ENCODE measurements at regions not wholly inside any gene's neighbourhood (a gene's known extent, or its start where the extent isn't known, plus 50 kb on each side); places are given as distances from the start of the nearest gene placed in this dataset.

DNA sequence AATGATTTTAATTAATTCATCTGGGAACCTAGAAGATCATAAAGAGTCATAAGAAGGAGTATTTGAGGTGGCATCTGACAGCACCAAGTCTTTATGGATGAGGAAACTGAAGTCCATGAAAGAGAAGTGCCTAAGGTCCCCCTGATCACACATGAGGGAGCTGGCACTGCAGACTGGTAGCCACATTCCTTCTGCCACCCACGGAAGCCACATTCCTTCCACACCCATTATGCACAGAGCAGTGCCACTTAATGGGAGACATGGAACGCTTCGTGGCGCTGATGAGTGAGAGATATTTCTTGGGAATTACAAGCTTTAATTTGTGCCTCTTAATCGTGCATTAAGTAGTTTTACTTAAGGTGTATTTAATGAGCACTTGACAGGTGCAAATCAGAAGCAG, 139.3 kb upstream of the NTF3 start:
- Histone ChIP-seq H3K4me3 (ENCODE audit: low read depth in 1 of 2, low read length in 2 of 2) (no peak overlapping the region), H3K27me3 (ENCODE audit: control insufficient read depth in 1 of 2, insufficient read depth in 2 of 2, low read length in 2 of 2) (no peaks in the 10 kb centered on the region), H3K27ac (ENCODE audit: low read depth, low read length) (no peak overlapping the region), H3K4me1 (ENCODE audit: control insufficient read depth in 1 of 2, insufficient read depth in 2 of 2, low read length in 2 of 2) (no peaks in the 10 kb centered on the region), H3K9ac (ENCODE audit: low read depth in 1 of 2, low read length in 2 of 2) (no peak overlapping the region), H3K9me3 (ENCODE audit: control insufficient read depth in 1 of 2, low read length in 2 of 2) (no peaks in the 10 kb centered on the region), H3K36me3 (ENCODE audit: control insufficient read depth in 1 of 2, insufficient read depth in 2 of 2, low read length in 2 of 2) (no peaks in the 10 kb centered on the region)

DNA sequence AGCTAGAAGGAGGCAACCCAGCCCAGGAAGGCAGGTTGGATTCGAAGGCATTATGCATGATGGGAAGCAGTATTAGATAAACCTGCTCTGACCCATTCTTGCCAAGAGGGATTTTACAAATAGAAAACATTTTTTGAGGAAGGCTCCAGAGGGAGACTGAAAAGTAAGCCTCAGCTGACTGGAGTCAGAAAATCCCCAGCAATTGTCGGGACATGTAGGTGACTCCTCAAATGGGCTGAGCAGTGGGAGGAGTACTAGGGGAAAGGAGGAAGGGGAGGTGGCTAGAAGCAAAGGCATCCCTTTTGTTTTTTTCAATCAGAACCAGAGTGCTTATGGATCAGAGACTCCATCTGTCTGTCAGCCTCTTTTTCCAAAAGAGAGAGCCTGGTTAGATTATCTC, 138.1 kb upstream of the NTF3 start:
- H3K36me3 ChIP-seq (ENCODE audit: control insufficient read depth in 1 of 2, insufficient read depth in 2 of 2, low read length in 2 of 2): no peaks in the 10 kb centered on the region
- no peaks in the 10 kb centered on the region for H3K27me3 ChIP-seq (ENCODE audit: control insufficient read depth in 1 of 2, insufficient read depth in 2 of 2, low read length in 2 of 2)
- no peak overlapping the region for H3K27ac ChIP-seq (ENCODE audit: low read depth, low read length)
- no peaks in the 10 kb centered on the region for H3K9me3 ChIP-seq (ENCODE audit: control insufficient read depth in 1 of 2, low read length in 2 of 2)
- H3K4me3 ChIP-seq (ENCODE audit: low read depth in 1 of 2, low read length in 2 of 2): no peak overlapping the region
- no peak overlapping the region for H3K9ac ChIP-seq (ENCODE audit: low read depth in 1 of 2, low read length in 2 of 2)
- no peaks in the 10 kb centered on the region for H3K4me1 ChIP-seq (ENCODE audit: control insufficient read depth in 1 of 2, insufficient read depth in 2 of 2, low read length in 2 of 2)

DNA sequence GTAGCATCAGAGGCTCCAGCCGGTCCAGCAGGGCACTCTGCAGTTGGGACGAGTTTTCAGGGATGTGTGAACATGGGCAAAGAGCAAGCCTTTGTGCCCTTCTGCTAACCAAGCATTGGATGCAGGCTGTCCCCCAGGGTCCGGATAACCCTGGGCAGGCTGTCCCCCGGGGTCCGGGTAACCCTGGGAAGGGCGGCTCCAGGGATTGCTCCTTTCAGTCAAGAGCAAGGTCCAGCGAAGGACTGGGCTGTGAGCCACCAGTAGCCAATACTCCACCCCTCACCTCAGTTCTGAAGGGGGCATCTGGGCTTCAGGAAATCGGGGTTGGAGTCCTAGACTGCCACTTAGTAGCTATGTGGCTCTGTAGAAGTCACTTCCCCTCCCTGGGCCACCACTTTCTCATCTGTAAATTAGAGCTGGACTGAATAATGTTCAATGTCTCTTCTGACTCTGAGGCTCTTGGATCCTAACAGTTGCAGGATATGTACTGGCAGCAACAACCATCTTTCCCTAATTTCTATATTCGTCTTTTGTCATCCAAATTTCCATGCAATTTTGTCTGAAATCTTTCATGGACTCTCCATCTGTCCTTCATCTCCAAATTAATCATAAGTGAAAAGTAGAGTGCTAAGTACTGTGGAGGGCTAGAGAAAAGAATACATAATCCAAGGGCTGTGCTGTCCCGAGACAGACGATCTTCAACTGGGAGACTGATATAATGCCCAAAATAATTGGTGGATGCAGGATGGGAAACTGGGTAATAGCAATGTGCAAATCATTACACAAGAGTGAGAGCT, 137.4 kb upstream of the NTF3 start:
- no peaks in the 10 kb centered on the region for H3K36me3 ChIP-seq (ENCODE audit: control insufficient read depth in 1 of 2, insufficient read depth in 2 of 2, low read length in 2 of 2)
- H3K27me3 ChIP-seq (ENCODE audit: control insufficient read depth in 1 of 2, insufficient read depth in 2 of 2, low read length in 2 of 2): no peaks in the 10 kb centered on the region
- H3K9ac ChIP-seq (ENCODE audit: low read depth in 1 of 2, low read length in 2 of 2): no peak overlapping the region
- H3K9me3 ChIP-seq (ENCODE audit: control insufficient read depth in 1 of 2, low read length in 2 of 2): no peaks in the 10 kb centered on the region
- no peaks in the 10 kb centered on the region for H3K4me1 ChIP-seq (ENCODE audit: control insufficient read depth in 1 of 2, insufficient read depth in 2 of 2, low read length in 2 of 2)
- H3K4me3 ChIP-seq (ENCODE audit: low read depth in 1 of 2, low read length in 2 of 2): no peak overlapping the region
- no peak overlapping the region for H3K27ac ChIP-seq (ENCODE audit: low read depth, low read length)

DNA sequence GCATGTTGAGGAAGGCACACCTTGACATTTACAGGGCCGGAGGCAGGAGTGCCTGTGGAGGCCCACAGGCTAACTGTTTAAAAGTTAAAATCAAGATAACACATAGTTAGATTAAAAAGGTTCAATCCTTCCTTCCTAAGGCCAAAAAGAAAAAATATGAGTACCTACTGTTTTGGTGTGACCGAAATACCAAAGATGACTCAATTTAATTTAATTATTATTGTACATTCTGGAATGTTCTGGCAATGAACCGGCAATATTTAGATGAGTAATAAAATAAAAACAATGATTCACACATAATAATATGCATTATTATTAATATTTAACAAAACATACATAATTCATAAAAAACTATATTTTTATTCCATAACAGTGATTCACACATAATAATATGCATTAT, 136.8 kb upstream of the NTF3 start:
- no peaks in the 10 kb centered on the region for H3K9me3 ChIP-seq (ENCODE audit: control insufficient read depth in 1 of 2, low read length in 2 of 2)
- no peak overlapping the region for H3K27ac ChIP-seq (ENCODE audit: low read depth, low read length)
- H3K9ac ChIP-seq (ENCODE audit: low read depth in 1 of 2, low read length in 2 of 2): no peak overlapping the region
- no peak overlapping the region for H3K4me3 ChIP-seq (ENCODE audit: low read depth in 1 of 2, low read length in 2 of 2)
- no peaks in the 10 kb centered on the region for H3K27me3 ChIP-seq (ENCODE audit: control insufficient read depth in 1 of 2, insufficient read depth in 2 of 2, low read length in 2 of 2)
- no peaks in the 10 kb centered on the region for H3K36me3 ChIP-seq (ENCODE audit: control insufficient read depth in 1 of 2, insufficient read depth in 2 of 2, low read length in 2 of 2)
- no peaks in the 10 kb centered on the region for H3K4me1 ChIP-seq (ENCODE audit: control insufficient read depth in 1 of 2, insufficient read depth in 2 of 2, low read length in 2 of 2)

DNA sequence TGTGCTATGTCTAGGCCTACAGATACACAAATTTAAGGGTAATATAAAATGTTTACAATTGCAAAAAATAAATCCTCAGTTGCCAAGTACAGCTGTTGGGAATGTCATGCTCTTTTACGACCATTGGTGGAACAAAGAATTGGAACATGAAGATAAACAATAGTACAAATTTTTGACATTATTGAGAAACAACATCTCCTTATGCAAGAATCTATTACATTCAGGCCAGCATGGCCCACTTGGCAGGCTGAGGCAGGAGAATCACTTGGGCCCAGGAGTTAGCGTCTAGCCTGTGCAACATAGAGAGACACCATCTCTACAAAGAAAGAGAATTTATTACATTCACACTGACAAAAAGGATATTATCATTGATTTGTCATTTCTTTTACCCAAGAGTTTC, 135.9 kb upstream of the NTF3 start:
- Histone ChIP-seq H3K27ac (ENCODE audit: low read depth, low read length) (no peak overlapping the region), H3K9ac (ENCODE audit: low read depth in 1 of 2, low read length in 2 of 2) (no peak overlapping the region), H3K27me3 (ENCODE audit: control insufficient read depth in 1 of 2, insufficient read depth in 2 of 2, low read length in 2 of 2) (peaks cover 0 to 2% of the 10 kb centered on the region in 2 donors), H3K4me3 (ENCODE audit: low read depth in 1 of 2, low read length in 2 of 2) (no peak overlapping the region), H3K9me3 (ENCODE audit: control insufficient read depth in 1 of 2, low read length in 2 of 2) (no peaks in the 10 kb centered on the region), H3K36me3 (ENCODE audit: control insufficient read depth in 1 of 2, insufficient read depth in 2 of 2, low read length in 2 of 2) (no peaks in the 10 kb centered on the region), H3K4me1 (ENCODE audit: control insufficient read depth in 1 of 2, insufficient read depth in 2 of 2, low read length in 2 of 2) (peaks cover 0 to 2% of the 10 kb centered on the region in 2 donors)

DNA sequence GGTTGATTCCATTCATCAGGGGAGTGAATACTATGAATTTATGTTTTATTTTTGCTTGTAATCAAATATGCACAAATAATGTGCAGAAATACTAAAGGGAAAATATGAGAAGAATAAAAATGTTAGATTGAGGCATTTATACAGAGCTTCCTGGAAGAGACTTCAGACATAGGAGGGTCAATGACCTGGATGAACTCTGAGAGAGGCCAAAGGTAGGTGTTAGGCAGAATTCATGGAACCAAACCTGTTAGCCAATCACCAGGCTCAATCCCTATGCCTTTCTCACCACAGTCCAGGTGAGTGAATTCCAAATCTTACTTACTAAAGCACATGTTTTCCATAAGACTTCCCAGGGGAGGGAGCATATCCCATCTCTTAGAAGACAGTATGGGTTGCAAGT, 130.4 kb upstream of the NTF3 start:
- peaks cover 0 to 2% of the 10 kb centered on the region in 2 donors for H3K27me3 ChIP-seq (ENCODE audit: control insufficient read depth in 1 of 2, insufficient read depth in 2 of 2, low read length in 2 of 2)
- no peak overlapping the region for H3K27ac ChIP-seq (ENCODE audit: low read depth, low read length)
- no peaks in the 10 kb centered on the region for H3K9me3 ChIP-seq (ENCODE audit: control insufficient read depth in 1 of 2, low read length in 2 of 2)
- H3K4me1 ChIP-seq (ENCODE audit: control insufficient read depth in 1 of 2, insufficient read depth in 2 of 2, low read length in 2 of 2): peaks cover 0 to 14% of the 10 kb centered on the region in 2 donors
- no peak overlapping the region for H3K9ac ChIP-seq (ENCODE audit: low read depth in 1 of 2, low read length in 2 of 2)
- H3K36me3 ChIP-seq (ENCODE audit: control insufficient read depth in 1 of 2, insufficient read depth in 2 of 2, low read length in 2 of 2): no peaks in the 10 kb centered on the region
- no peak overlapping the region for H3K4me3 ChIP-seq (ENCODE audit: low read depth in 1 of 2, low read length in 2 of 2)

DNA sequence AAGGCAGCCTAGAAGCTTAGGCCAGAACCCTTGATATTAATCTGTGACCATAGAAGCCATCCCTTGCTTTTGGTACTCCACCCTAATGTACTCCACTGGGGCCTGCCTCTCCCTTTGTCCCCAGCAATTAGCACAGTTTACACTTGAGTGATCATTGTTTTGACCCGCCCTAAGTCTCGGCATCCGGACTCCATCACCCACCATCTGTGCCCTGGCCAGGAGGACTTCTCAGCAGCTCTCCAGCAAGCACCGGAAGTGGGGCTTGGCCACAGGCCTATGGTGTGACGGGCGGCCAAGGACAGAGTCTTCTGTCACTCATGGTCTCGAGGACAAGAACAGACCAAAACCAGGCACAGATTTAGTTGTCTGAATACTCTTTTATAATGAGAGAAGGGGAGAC, 126.5 kb upstream of the NTF3 start:
- Histone ChIP-seq H3K9me3 (ENCODE audit: control insufficient read depth in 1 of 2, low read length in 2 of 2) (no peaks in the 10 kb centered on the region), H3K36me3 (ENCODE audit: control insufficient read depth in 1 of 2, insufficient read depth in 2 of 2, low read length in 2 of 2) (no peaks in the 10 kb centered on the region), H3K9ac (ENCODE audit: low read depth in 1 of 2, low read length in 2 of 2) (no peak overlapping the region), H3K4me1 (ENCODE audit: control insufficient read depth in 1 of 2, insufficient read depth in 2 of 2, low read length in 2 of 2) (peaks cover 5 to 29% of the 10 kb centered on the region in 2 donors), H3K27me3 (ENCODE audit: control insufficient read depth in 1 of 2, insufficient read depth in 2 of 2, low read length in 2 of 2) (peaks cover 0 to 2% of the 10 kb centered on the region in 2 donors), H3K27ac (ENCODE audit: low read depth, low read length) (no peak overlapping the region), H3K4me3 (ENCODE audit: low read depth in 1 of 2, low read length in 2 of 2) (no peak overlapping the region)

DNA sequence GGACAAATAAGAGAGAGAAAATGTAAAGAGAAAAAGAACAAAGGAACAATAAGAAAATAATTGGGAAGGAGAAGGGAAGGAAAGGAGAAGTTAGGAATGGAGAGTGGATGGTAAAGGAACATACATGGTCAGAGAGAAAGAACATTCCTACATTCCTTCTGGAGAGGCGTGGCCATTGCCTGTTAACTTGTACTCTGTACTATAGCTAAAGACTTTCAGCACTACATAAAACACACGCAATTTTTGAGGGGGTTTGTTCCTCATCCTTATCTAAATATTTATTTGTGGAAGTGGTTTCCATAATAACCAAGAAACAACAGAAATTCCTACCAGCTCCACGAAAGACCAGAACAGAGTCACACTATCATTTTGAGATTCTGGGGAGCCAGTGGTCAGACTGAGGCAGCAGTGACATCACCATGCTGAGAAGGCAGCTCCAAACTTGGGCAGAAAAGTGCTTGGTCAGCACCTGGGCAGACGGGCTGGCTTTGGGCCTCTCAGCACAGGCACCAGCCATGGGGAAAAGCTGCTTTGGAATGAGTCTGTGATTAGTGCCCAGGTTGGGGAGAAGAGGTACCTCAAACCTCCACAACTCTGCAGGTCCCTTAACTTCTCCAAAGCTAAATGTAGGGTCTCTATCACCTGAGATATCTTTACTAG, 125.9 kb upstream of the NTF3 start:
- Histone ChIP-seq H3K4me1 (ENCODE audit: control insufficient read depth in 1 of 2, insufficient read depth in 2 of 2, low read length in 2 of 2) (peaks cover 5 to 26% of the 10 kb centered on the region in 2 donors), H3K4me3 (ENCODE audit: low read depth in 1 of 2, low read length in 2 of 2) (no peak overlapping the region), H3K36me3 (ENCODE audit: control insufficient read depth in 1 of 2, insufficient read depth in 2 of 2, low read length in 2 of 2) (no peaks in the 10 kb centered on the region), H3K9me3 (ENCODE audit: control insufficient read depth in 1 of 2, low read length in 2 of 2) (no peaks in the 10 kb centered on the region), H3K9ac (ENCODE audit: low read depth in 1 of 2, low read length in 2 of 2) (no peak overlapping the region), H3K27ac (ENCODE audit: low read depth, low read length) (no peak overlapping the region), H3K27me3 (ENCODE audit: control insufficient read depth in 1 of 2, insufficient read depth in 2 of 2, low read length in 2 of 2) (peaks cover 0 to under 1% of the 10 kb centered on the region in 2 donors)

DNA sequence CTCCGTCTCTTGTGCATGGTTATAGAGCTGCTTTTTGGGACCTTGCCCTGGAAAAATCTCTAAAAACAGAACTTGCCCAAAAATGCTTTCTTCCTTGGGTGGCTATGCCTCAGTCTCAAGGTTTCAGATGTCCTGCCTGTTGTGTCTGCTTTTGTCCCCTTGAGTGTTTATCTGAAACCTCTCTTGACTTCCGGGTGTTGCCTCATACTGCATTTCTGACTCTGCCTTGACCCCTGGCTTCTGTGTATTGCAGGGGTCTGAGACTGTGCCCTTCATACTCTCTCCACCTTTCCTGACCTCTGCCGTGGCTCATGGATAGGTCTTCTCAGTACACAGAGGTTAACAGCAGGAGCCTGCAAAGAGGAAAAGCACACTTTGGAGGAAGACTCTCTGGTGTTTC, 124.8 kb upstream of the NTF3 start:
- Histone ChIP-seq H3K9me3 (ENCODE audit: control insufficient read depth in 1 of 2, low read length in 2 of 2) (no peaks in the 10 kb centered on the region), H3K27ac (ENCODE audit: low read depth, low read length) (no peak overlapping the region), H3K9ac (ENCODE audit: low read depth in 1 of 2, low read length in 2 of 2) (no peak overlapping the region), H3K4me3 (ENCODE audit: low read depth in 1 of 2, low read length in 2 of 2) (no peak overlapping the region), H3K4me1 (ENCODE audit: control insufficient read depth in 1 of 2, insufficient read depth in 2 of 2, low read length in 2 of 2) (peaks cover 5 to 23% of the 10 kb centered on the region in 2 donors), H3K27me3 (ENCODE audit: control insufficient read depth in 1 of 2, insufficient read depth in 2 of 2, low read length in 2 of 2) (no peaks in the 10 kb centered on the region), H3K36me3 (ENCODE audit: control insufficient read depth in 1 of 2, insufficient read depth in 2 of 2, low read length in 2 of 2) (no peaks in the 10 kb centered on the region)

DNA sequence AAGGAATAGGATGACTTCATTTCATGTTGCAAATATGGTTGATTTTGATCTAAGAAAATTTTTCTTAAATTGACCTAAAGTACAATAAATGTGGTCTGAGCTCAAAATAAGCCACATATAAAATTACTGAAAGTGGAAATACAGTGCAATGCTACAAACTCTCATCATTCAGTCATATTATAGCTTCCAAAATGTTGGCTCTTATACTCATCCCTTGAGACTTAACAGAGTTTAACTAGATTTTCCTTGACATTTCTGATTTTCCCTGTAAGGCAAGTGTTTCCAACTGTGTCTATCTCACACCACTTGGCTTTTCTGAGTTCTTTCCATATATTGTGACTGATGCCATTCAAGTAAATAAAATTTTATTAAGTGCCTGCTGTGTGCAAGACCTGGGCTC, 123.7 kb upstream of the NTF3 start:
- Histone ChIP-seq H3K36me3 (ENCODE audit: control insufficient read depth in 1 of 2, insufficient read depth in 2 of 2, low read length in 2 of 2) (no peaks in the 10 kb centered on the region), H3K4me3 (ENCODE audit: low read depth in 1 of 2, low read length in 2 of 2) (no peak overlapping the region), H3K4me1 (ENCODE audit: control insufficient read depth in 1 of 2, insufficient read depth in 2 of 2, low read length in 2 of 2) (peaks cover 5 to 23% of the 10 kb centered on the region in 2 donors), H3K9me3 (ENCODE audit: control insufficient read depth in 1 of 2, low read length in 2 of 2) (no peaks in the 10 kb centered on the region), H3K27me3 (ENCODE audit: control insufficient read depth in 1 of 2, insufficient read depth in 2 of 2, low read length in 2 of 2) (no peaks in the 10 kb centered on the region), H3K9ac (ENCODE audit: low read depth in 1 of 2, low read length in 2 of 2) (no peak overlapping the region), H3K27ac (ENCODE audit: low read depth, low read length) (no peak overlapping the region)

All from duodenal mucosa (tissue), 2 donors.